Epithelial cell of esophagus (primary cell): ENCODE measurements at regions not wholly inside any gene's neighbourhood (a gene's known extent, or its start where the extent isn't known, plus 50 kb on each side); places are given as distances from the start of the nearest gene placed in this dataset.
"Not testable (repeated sequence)": the region's sequence is repeated elsewhere in the genome, so short reads cannot be mapped to it uniquely, and the experiment has no call there.

Experiments
- DNase-seq: peaks from one replicate; pipeline ENCODE4 v3.0.0; 2010; ENCODE audit warnings: low read depth
- H3K4me3 ChIP-seq: 2 replicates; pipeline ENCODE4 v1.5.1; 2011; ENCODE audit warnings: mild to moderate bottlenecking, low read length, control low read depth
- CTCF ChIP-seq: IDR thresholded peaks from 2 replicates; pipeline ENCODE4 v1.5.1; 2011; ENCODE audit warnings: low read depth, mild to moderate bottlenecking, low read length, control low read depth, inconsistent platforms; ENCODE audit not compliant: insufficient read depth; ENCODE audit errors: missing control alignments

- TF ChIP-seq CTCF: no peak
- no peak for DNase-seq
- H3K4me3 ChIP-seq: no peak overlapping the region
Measured at GRCh38 chr9:111744363-111744762, 50.4 kb downstream of the SHOC1 start.

GRCh38 chr9:111743275-111743674 is 51.5 kb downstream of the SHOC1 start:
- TF ChIP-seq CTCF: no peak
- H3K4me3 ChIP-seq: no peak overlapping the region
- peak; percentile 97 for DNase-seq

GRCh38 chr9:111740739-111741138 is 54.0 kb downstream of the SHOC1 start:
- TF ChIP-seq CTCF: no peak
- H3K4me3 ChIP-seq: no peak overlapping the region
- no peak for DNase-seq

DNA sequence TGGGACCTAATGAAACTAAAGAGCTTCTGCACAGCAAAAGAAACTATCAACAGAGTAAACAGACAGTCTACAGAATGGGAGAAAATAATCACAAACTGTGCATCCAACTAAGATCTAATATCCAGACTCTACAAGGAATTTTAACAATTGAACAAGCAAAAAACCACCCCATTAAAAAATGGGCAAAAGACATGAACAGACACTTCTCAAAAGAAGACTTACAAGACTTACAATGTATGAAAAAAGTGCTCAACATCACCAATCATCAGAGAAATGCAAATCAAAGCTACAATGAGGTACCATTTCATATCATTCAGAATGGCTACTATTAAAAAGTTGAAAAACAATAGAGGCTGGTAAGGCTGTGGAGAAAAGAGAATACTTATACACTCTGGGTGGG is 58.0 kb downstream of the SHOC1 start:
- H3K4me3 ChIP-seq: no peak overlapping the region
- TF ChIP-seq CTCF: no peak
- no peak for DNase-seq

DNA sequence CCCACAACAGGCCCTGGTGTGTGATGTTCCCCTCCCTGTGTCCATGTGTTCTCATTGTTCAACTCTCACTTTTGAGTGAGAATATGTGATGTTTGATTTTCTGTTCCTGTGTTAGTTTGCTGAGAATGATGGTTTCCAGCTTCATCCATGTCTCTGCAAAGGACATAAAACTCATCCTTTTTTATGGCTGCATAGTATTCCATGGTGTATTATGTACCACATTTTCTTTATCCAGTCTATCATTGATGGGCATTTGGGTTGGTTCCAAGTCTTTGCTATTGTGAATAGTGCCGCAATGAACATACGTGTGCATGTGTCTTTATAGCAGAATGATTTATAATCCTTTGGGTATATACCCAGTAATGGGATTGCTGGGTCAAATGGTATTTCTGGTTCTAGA is 59.4 kb downstream of the SHOC1 start:
- not testable (repeated sequence) for H3K4me3 ChIP-seq, DNase-seq

- peak; percentile 80 for DNase-seq
- H3K4me3 ChIP-seq: no peak overlapping the region
- no peak for TF ChIP-seq CTCF
Measured at GRCh38 chr9:111731928-111732327, 62.8 kb downstream of the SHOC1 start.

DNA sequence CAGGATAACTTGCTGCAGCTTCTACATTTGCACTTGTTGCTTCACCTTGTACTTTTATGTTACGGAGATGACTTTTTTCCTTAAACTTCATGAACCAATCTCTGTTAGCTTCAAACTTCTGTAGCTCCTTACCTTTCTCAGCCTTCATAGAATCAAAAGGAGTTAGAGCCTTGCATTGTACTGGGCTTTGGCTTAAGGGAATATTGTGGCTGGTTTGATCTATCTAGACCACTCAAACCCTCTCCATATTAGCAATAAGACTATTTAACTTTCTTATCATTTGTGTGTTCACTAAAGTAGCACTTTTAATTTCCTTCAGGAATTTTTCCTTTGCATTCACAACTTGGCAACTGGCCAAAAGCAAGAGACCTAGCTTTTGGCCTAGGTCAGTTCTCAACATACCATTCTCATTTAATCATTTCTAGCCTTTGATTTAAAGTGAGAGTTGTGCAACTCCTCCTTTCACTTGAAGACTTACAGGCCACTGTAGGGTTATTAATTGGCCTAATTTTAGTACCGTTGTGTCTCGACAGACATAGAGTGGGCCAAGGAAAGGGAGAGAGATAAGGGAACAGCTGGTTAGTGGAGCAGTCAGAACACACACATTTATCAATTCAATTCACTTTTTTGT is 63.7 kb downstream of the SHOC1 start:
- H3K4me3 ChIP-seq: no peak overlapping the region
- DNase-seq: peak; percentile 72
- no peak for TF ChIP-seq CTCF
